H1 (cell line): ENCODE measurements at regions not wholly inside any gene's neighbourhood (a gene's known extent, or its start where the extent isn't known, plus 50 kb on each side); places are given as distances from the start of the nearest gene placed in this dataset.
"Not testable (repeated sequence)": the region's sequence is repeated elsewhere in the genome, so short reads cannot be mapped to it uniquely, and the experiment has no call there.

ENCODE experiments used
- CTCF ChIA-PET: fragments of 300-600 bp; sonication (Branson Sonifier 250); formaldehyde crosslinking; loops from one replicate; lab custom pipeline; 2021; ENCODE audit not compliant: partially characterized antibody; lab: Charles Lee
- POLR2A ChIA-PET: fragments of 300-600 bp; sonication (Branson Sonifier 250); formaldehyde crosslinking; loops from one replicate; lab custom pipeline; 2021; ENCODE audit warnings: inconsistent platforms; ENCODE audit not compliant: partially characterized antibody; lab: Charles Lee
- DNase-seq, 2 experiments: peaks; one replicate each; pipeline versions ENCODE4 v3.0.0 to v3.0.0-alpha.2; 2010 to 2022; ENCODE audit warnings: low spot score in 2 of 2, low read depth in 1 of 2, mixed read lengths in 1 of 2
- FAIRE-seq: peaks from 2 replicates; lab custom pipeline; 2011; peaks lifted over from hg19 to GRCh38; lab: Jason Lieb, UNC
- H2AFZ ChIP-seq: 2 replicates; pipeline ENCODE4 v1.8.1; 2012; ENCODE audit warnings: low read length, inconsistent platforms
- H2AK5ac ChIP-seq: 2 replicates; pipeline ENCODE4 v1.6.1; 2013; ENCODE audit warnings: low read depth, low read length
- H2BK120ac ChIP-seq: replicated peaks from 2 replicates; pipeline ENCODE3; 2013; ENCODE audit warnings: low read depth, low read length, inconsistent platforms
- H2BK12ac ChIP-seq: 2 replicates; pipeline ENCODE4 v1.6.1; 2013; ENCODE audit warnings: low read depth, low read length
- H2BK15ac ChIP-seq: 2 replicates; pipeline ENCODE4 v1.6.1; 2013; ENCODE audit warnings: low read length
- H2BK20ac ChIP-seq: 2 replicates; pipeline ENCODE4 v1.6.1; 2013; ENCODE audit warnings: low read length
- H2BK5ac ChIP-seq: 2 replicates; pipeline ENCODE4 v1.6.1; 2013; ENCODE audit warnings: low read depth, low read length
- H3K14ac ChIP-seq: 2 replicates; pipeline ENCODE4 v1.6.1; 2013; ENCODE audit warnings: inconsistent platforms; ENCODE audit not compliant: insufficient read length
- H3K18ac ChIP-seq: 2 replicates; pipeline ENCODE4 v1.6.1; 2013; ENCODE audit warnings: low read length; ENCODE audit errors: extremely low read depth
- H3K23ac ChIP-seq: 2 replicates; pipeline ENCODE4 v1.6.1; 2013; ENCODE audit warnings: inconsistent platforms; ENCODE audit not compliant: insufficient read length
- H3K23me2 ChIP-seq: 2 replicates; pipeline ENCODE4 v1.6.1; 2013; ENCODE audit warnings: low read depth, low read length
- H3K27ac ChIP-seq: 2 replicates; pipeline ENCODE4 v1.6.1; 2011; ENCODE audit warnings: low read depth, low read length, inconsistent platforms
- H3K27me3 ChIP-seq, 4 experiments: replicated peaks in 1 of 4; 1 replicate in 1 of 4; 2 replicates in 3 of 4; pipeline versions ENCODE4 v1.6.1 to v1.8.1; 2011 to 2013; ENCODE audit warnings: low read length in 3 of 4, mild to moderate bottlenecking in 3 of 4, inconsistent platforms in 2 of 4, mixed read lengths in 2 of 4, moderate library complexity in 1 of 4; ENCODE audit not compliant: control insufficient read depth in 3 of 4, insufficient read depth in 3 of 4; ENCODE audit errors: extremely low read depth in 1 of 4
- H3K36me3 ChIP-seq, 4 experiments: 2 replicates each; pipeline versions ENCODE4 v1.6.1 to v1.8.1; 2011 to 2013; ENCODE audit warnings: mild to moderate bottlenecking in 4 of 4, low read length in 3 of 4, moderate library complexity in 2 of 4, control low read depth in 1 of 4, inconsistent platforms in 1 of 4; ENCODE audit not compliant: insufficient read depth in 4 of 4, control insufficient read depth in 2 of 4
- H3K4ac ChIP-seq: replicated peaks from 2 replicates; pipeline ENCODE3; 2013; ENCODE audit warnings: low read length, low read depth, mixed read lengths, inconsistent platforms; ENCODE audit not compliant: insufficient read length
- H3K4me1 ChIP-seq, 4 experiments: replicated peaks in 1 of 4; 1 replicate in 1 of 4; 2 replicates in 3 of 4; pipeline versions ENCODE4 v1.6.1 to v1.8.1; 2011 to 2013; ENCODE audit warnings: low read length in 3 of 4, inconsistent platforms in 2 of 4, mixed read lengths in 1 of 4; ENCODE audit not compliant: insufficient read depth in 4 of 4, control insufficient read depth in 3 of 4
- H3K4me2 ChIP-seq, 2 experiments: 2 replicates each; pipeline versions ENCODE4 v1.6.1 to v1.8.1; 2011 to 2013; ENCODE audit warnings: low read depth in 2 of 2, low read length in 2 of 2, control low read depth in 1 of 2, inconsistent platforms in 1 of 2, mild to moderate bottlenecking in 1 of 2; ENCODE audit not compliant: insufficient read depth in 1 of 2
- H3K4me3 ChIP-seq, 4 experiments: fragments of 200-600, 300-600 bp in 1 of 4; sonication (generic), shearing (Covaris generic), sonication (Bioruptor Twin) in 1 of 4; 2 replicates each; pipeline versions ENCODE4 v1.5.1 to v1.8.1; 2011 to 2016; ENCODE audit warnings: low read length in 4 of 4, low read depth in 3 of 4, control low read depth in 2 of 4, inconsistent platforms in 2 of 4, mild to moderate bottlenecking in 2 of 4, mixed read lengths in 1 of 4, moderate library complexity in 1 of 4; ENCODE audit not compliant: insufficient read depth in 2 of 4; ENCODE audit errors: extremely low read depth in 1 of 4
- H3K56ac ChIP-seq: replicated peaks from 2 replicates; pipeline ENCODE3; 2013; ENCODE audit warnings: low read depth, mild to moderate bottlenecking, mixed read lengths, low read length, inconsistent platforms; ENCODE audit not compliant: insufficient read length
- H3K79me1 ChIP-seq: 2 replicates; pipeline ENCODE4 v1.6.1; 2013; ENCODE audit warnings: low read depth, low read length, control low read depth
- H3K79me2 ChIP-seq, 2 experiments: 2 replicates each; pipeline versions ENCODE4 v1.6.1 to v1.8.1; 2012 to 2013; ENCODE audit warnings: low read length in 2 of 2, mild to moderate bottlenecking in 2 of 2, inconsistent platforms in 1 of 2; ENCODE audit not compliant: insufficient read depth in 2 of 2, control insufficient read depth in 1 of 2
- H3K9ac ChIP-seq, 4 experiments: replicated peaks in 1 of 4; 1 replicate in 1 of 4; 2 replicates in 3 of 4; pipeline versions ENCODE4 v1.6.1 to v1.8.1; 2011 to 2013; ENCODE audit warnings: low read depth in 3 of 4, low read length in 3 of 4, control low read depth in 2 of 4, mild to moderate bottlenecking in 2 of 4, moderate library complexity in 2 of 4, inconsistent platforms in 1 of 4; ENCODE audit errors: extremely low read depth in 1 of 4
- H3K9me3 ChIP-seq, 2 experiments: 2 replicates each; pipeline versions ENCODE4 v1.6.1 to v1.8.1; 2012 to 2013; ENCODE audit warnings: mild to moderate bottlenecking in 2 of 2, moderate library complexity in 2 of 2, control low read depth in 1 of 2, inconsistent platforms in 1 of 2, low read depth in 1 of 2, low read length in 1 of 2, mixed read lengths in 1 of 2; ENCODE audit not compliant: insufficient read depth in 2 of 2
- H4K20me1 ChIP-seq, 2 experiments: replicated peaks in 1 of 2; 2 replicates each; pipeline versions ENCODE3 to v1.8.1; 2011 to 2013; ENCODE audit warnings: inconsistent platforms in 2 of 2, low read length in 2 of 2, mild to moderate bottlenecking in 1 of 2; ENCODE audit not compliant: insufficient read depth in 2 of 2, control insufficient read depth in 1 of 2
- H4K5ac ChIP-seq: 2 replicates; pipeline ENCODE4 v1.6.1; 2013; ENCODE audit warnings: low read length, low read depth, mixed read lengths, inconsistent platforms; ENCODE audit not compliant: insufficient read length
- H4K8ac ChIP-seq: 2 replicates; pipeline ENCODE4 v1.8.0; 2013; ENCODE audit warnings: mild to moderate bottlenecking, moderate library complexity, low read length, inconsistent platforms; ENCODE audit not compliant: insufficient read depth; ENCODE audit errors: extremely low read depth
- H4K91ac ChIP-seq: replicated peaks from 2 replicates; pipeline ENCODE3; 2013; ENCODE audit warnings: low read length, mixed read lengths, inconsistent platforms; ENCODE audit not compliant: insufficient read length
- WGBS, 2 experiments: shearing (Covaris generic) in 1 of 2; methylation state at CpG; one replicate each; pipeline versions ENCODE4 v1.1.6 to v1.1.7; 2013 to 2015; ENCODE audit warnings: low lambda C conversion rate in 2 of 2, mixed read lengths in 2 of 2, inconsistent platforms in 1 of 2, low coverage in 1 of 2, missing lambda C conversion rate in 1 of 2; ENCODE audit not compliant: insufficient replicate concordance in 2 of 2, insufficient coverage in 1 of 2, insufficient read length in 1 of 2; ENCODE audit errors: extremely low coverage in 1 of 2, missing lambda C conversion rate in 1 of 2; 5-methylcytosine and 5-hydroxymethylcytosine counted together

GRCh38 chr14:36411951-36412350 is 91.5 kb upstream of the MBIP start:
- H3K23me2 ChIP-seq, H3K14ac ChIP-seq, H3K18ac ChIP-seq, POLR2A ChIA-PET, H3K27ac ChIP-seq, H3K9ac ChIP-seq, H4K91ac ChIP-seq, H2BK12ac ChIP-seq, DNase-seq, H4K20me1 ChIP-seq, H3K36me3 ChIP-seq, H2BK15ac ChIP-seq, H3K79me2 ChIP-seq, H2AK5ac ChIP-seq, H3K4me1 ChIP-seq, H3K4me2 ChIP-seq, H2BK5ac ChIP-seq, H4K8ac ChIP-seq, CTCF ChIA-PET, FAIRE-seq, H2BK20ac ChIP-seq, H3K4me3 ChIP-seq, H2AFZ ChIP-seq, H3K9me3 ChIP-seq, H3K27me3 ChIP-seq, H4K5ac ChIP-seq, H3K79me1 ChIP-seq, H3K4ac ChIP-seq, H3K23ac ChIP-seq, H3K56ac ChIP-seq, H2BK120ac ChIP-seq: not testable (repeated sequence)
- 89% methylated on average over 16 of the region's 17 CpGs; no CpG with 5 or more reads in 1 of the 2 experiments for WGBS, 2 experiments
